ENCODE measurements at regions not wholly inside any gene's neighbourhood (a gene's known extent, or its start where the extent isn't known, plus 50 kb on each side); places are given as distances from the start of the nearest gene placed in this dataset.

DNA sequence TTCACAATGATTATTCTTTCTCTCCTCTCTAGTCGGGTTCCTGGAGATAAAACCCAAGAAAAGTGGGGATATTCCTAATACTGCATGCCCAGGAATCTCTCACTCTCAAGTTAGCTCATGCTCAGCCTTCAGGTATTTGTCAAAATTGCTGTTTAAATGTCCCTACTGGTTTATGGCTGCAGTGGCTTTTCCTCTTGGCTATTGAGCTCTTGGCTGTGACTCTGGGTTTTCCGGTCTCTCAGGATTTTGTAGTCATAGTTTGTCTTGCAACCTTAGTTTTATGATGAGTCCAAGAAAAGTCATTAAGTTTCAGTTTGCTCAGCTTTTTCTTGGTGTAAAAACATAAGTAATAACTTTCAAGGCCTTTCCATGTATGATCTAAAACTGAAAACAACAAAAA is 820.7 kb upstream of the HS6ST1 start:
- no peak overlapping the region for H3K4me3 ChIP-seq (ENCODE audit: low read depth in 1 of 2, low read length in 1 of 2)
- H3K4me1 ChIP-seq (ENCODE audit: control insufficient read depth in 1 of 2, insufficient read depth in 1 of 2, low read depth in 1 of 2, low read length in 1 of 2) = no peaks in the 10 kb centered on the region
- H3K9me3 ChIP-seq = no peaks in the 10 kb centered on the region
- no peak for TF ChIP-seq CTCF (IDR thresholded peaks at IDR 0.05)
- H3K36me3 ChIP-seq = no peaks in the 10 kb centered on the region
- H3K27ac ChIP-seq = no peak overlapping the region
- H3K27me3 ChIP-seq = no peaks in the 10 kb centered on the region

GRCh38 chr2:129142465-129142864 is 823.8 kb upstream of the HS6ST1 start:
- Histone ChIP-seq H3K36me3 (no peaks in the 10 kb centered on the region), H3K4me1 (ENCODE audit: control insufficient read depth in 1 of 2, insufficient read depth in 1 of 2, low read depth in 1 of 2, low read length in 1 of 2) (no peaks in the 10 kb centered on the region), H3K27ac (no peak overlapping the region), H3K27me3 (no peaks in the 10 kb centered on the region), H3K4me3 (ENCODE audit: low read depth in 1 of 2, low read length in 1 of 2) (no peak overlapping the region), H3K9me3 (no peaks in the 10 kb centered on the region)
- no peak for TF ChIP-seq CTCF (IDR thresholded peaks at IDR 0.05)

- Histone ChIP-seq H3K4me3 (ENCODE audit: low read depth in 1 of 2, low read length in 1 of 2) (no peak overlapping the region), H3K4me1 (ENCODE audit: control insufficient read depth in 1 of 2, insufficient read depth in 1 of 2, low read depth in 1 of 2, low read length in 1 of 2) (no peaks in the 10 kb centered on the region), H3K9me3 (no peaks in the 10 kb centered on the region), H3K36me3 (no peaks in the 10 kb centered on the region), H3K27me3 (no peaks in the 10 kb centered on the region), H3K27ac (no peak overlapping the region)
- no peak for TF ChIP-seq CTCF (IDR thresholded peaks at IDR 0.05)
These were observed 825.6 kb upstream of the HS6ST1 start for GRCh38 chr2:129144082-129144791.

DNA sequence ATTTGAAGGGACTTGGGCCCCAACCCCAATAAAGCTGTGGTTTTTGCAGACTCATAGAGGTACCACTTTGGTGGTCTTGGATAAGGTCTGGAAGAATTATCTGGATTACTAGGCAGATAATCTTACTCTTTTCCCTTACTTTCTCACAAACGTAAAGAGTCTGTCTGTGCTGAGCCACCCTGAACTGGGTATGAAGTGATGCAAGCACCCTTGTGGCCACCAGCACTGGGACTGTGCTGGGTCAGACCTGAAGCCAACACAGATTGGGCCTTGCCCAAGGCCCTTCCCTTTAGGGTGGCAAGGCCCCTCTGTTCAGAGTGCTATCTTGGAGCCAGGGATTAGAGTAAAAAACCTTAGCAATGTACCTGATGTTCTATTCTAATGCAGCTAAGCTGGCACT is 827.0 kb upstream of the RAB6C start:
- TF ChIP-seq CTCF (IDR thresholded peaks at IDR 0.05) = no peak
- H3K27ac ChIP-seq = no peak overlapping the region
- no peaks in the 10 kb centered on the region for H3K27me3 ChIP-seq
- no peaks in the 10 kb centered on the region for H3K4me1 ChIP-seq (ENCODE audit: control insufficient read depth in 1 of 2, insufficient read depth in 1 of 2, low read depth in 1 of 2, low read length in 1 of 2)
- H3K36me3 ChIP-seq = no peaks in the 10 kb centered on the region
- H3K4me3 ChIP-seq (ENCODE audit: low read depth in 1 of 2, low read length in 1 of 2) = no peak overlapping the region
- H3K9me3 ChIP-seq = no peaks in the 10 kb centered on the region

DNA sequence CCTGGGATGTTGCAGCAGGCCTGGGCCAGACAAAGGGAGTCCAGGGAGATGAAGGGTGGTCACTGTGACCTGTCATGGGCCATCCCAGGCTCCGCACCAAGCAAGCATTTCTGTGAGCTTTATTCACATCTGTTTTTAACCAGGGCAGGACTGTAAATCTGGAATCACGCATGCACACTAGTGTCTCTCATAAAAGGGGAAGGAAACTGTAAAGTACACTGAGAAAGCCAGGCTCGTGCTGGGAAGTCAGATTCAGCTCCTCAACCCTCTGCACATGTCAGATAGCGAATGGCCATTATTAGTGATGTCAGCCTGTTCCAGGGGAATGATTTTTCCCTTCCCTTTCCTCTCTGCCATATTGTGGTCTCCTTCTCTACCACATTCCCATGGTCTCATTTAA is 818.6 kb upstream of the RAB6C start:
- H3K36me3 ChIP-seq = no peaks in the 10 kb centered on the region
- H3K27me3 ChIP-seq = no peaks in the 10 kb centered on the region
- H3K9me3 ChIP-seq = no peaks in the 10 kb centered on the region
- H3K4me3 ChIP-seq (ENCODE audit: low read depth in 1 of 2, low read length in 1 of 2) = no peak overlapping the region
- H3K4me1 ChIP-seq (ENCODE audit: control insufficient read depth in 1 of 2, insufficient read depth in 1 of 2, low read depth in 1 of 2, low read length in 1 of 2) = no peaks in the 10 kb centered on the region
- no peak for TF ChIP-seq CTCF (IDR thresholded peaks at IDR 0.05)
- no peak overlapping the region for H3K27ac ChIP-seq
